Lower lobe of right lung (tissue), 2 donors: ENCODE measurements at regions not wholly inside any gene's neighbourhood (a gene's known extent, or its start where the extent isn't known, plus 50 kb on each side); places are given as distances from the start of the nearest gene placed in this dataset.
"Not testable (repeated sequence)": the region's sequence is repeated elsewhere in the genome, so short reads cannot be mapped to it uniquely, and the experiment has no call there.

Source experiments
- ATAC-seq, 2 donors: fragments of 200-7000 bp; cut with Tn5 transposase; one replicate each; pipeline ENCODE4 v1.9.1; 2020 to 2022; ENCODE audit warnings: mild to moderate bottlenecking in 2 of 2, moderate library complexity in 2 of 2
- DNase-seq: peaks from one replicate; pipeline ENCODE4 v3.0.0-alpha.2; 2020
- H3K27ac ChIP-seq: fragments of 200-600 bp; one replicate; pipeline ENCODE4 v1.8.0; 2022
- H3K27me3 ChIP-seq: fragments of 200-600 bp; one replicate; pipeline ENCODE4 v1.8.0; 2022; ENCODE audit warnings: low read depth
- H3K36me3 ChIP-seq: fragments of 200-600 bp; one replicate; pipeline ENCODE4 v1.8.0; 2022; ENCODE audit warnings: mild to moderate bottlenecking
- H3K4me1 ChIP-seq: fragments of 200-600 bp; one replicate; pipeline ENCODE4 v1.8.0; 2022
- H3K4me3 ChIP-seq: fragments of 200-600 bp; one replicate; pipeline ENCODE4 v1.8.0; 2022; ENCODE audit warnings: mild to moderate bottlenecking
- H3K9me3 ChIP-seq: fragments of 200-600 bp; one replicate; pipeline ENCODE4 v1.8.0; 2022
- intact Hi-C: fragments of 100-400 bp; cut with DNase I; formaldehyde crosslinking; loops from one replicate; pipeline ENCODE4 v1.11.0; 2022
- TF ChIP-seq, protein P1 (sequence below): fragments of 200-600 bp; IDR thresholded peaks from one replicate; pipeline ENCODE4 v1.8.0; 2022; ENCODE audit warnings: antibody characterized with exemption, mild to moderate bottlenecking
- donor health status: DM: no; HTN: yes; CAD: no; lungs with severe emphysema.

DNA sequence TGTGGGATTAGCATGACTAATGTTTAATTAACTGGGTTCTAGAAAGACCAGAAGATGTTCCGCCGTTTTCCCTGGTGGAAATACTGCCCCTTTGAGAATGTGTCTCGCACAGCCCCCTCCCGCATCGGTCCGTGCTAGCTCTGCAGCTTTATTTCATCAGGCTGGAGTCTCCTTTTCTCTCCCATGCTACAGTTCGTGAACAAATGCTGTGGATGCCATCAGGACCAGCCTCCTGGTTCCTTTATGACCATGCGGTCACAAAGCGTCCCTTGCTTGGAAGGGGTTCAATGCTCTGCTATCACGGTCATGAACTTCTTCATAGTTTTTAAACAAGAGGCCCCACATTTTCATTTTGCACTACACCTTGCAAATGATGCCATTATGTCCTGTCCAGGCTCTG is 157.7 kb upstream of the TMEM132C start:
- no peak for ATAC-seq
- TF ChIP-seq, protein P1, sequence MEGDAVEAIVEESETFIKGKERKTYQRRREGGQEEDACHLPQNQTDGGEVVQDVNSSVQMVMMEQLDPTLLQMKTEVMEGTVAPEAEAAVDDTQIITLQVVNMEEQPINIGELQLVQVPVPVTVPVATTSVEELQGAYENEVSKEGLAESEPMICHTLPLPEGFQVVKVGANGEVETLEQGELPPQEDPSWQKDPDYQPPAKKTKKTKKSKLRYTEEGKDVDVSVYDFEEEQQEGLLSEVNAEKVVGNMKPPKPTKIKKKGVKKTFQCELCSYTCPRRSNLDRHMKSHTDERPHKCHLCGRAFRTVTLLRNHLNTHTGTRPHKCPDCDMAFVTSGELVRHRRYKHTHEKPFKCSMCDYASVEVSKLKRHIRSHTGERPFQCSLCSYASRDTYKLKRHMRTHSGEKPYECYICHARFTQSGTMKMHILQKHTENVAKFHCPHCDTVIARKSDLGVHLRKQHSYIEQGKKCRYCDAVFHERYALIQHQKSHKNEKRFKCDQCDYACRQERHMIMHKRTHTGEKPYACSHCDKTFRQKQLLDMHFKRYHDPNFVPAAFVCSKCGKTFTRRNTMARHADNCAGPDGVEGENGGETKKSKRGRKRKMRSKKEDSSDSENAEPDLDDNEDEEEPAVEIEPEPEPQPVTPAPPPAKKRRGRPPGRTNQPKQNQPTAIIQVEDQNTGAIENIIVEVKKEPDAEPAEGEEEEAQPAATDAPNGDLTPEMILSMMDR, result no peak
- Histone ChIP-seq H3K4me1 (no peaks in the 10 kb centered on the region), H3K36me3 (no peaks in the 10 kb centered on the region), H3K27ac (no peak overlapping the region), H3K4me3 (no peak overlapping the region), H3K9me3 (no peaks in the 10 kb centered on the region), H3K27me3 (no peaks in the 10 kb centered on the region)
- intact Hi-C loops, result no loop called here
- no peak for DNase-seq

DNA sequence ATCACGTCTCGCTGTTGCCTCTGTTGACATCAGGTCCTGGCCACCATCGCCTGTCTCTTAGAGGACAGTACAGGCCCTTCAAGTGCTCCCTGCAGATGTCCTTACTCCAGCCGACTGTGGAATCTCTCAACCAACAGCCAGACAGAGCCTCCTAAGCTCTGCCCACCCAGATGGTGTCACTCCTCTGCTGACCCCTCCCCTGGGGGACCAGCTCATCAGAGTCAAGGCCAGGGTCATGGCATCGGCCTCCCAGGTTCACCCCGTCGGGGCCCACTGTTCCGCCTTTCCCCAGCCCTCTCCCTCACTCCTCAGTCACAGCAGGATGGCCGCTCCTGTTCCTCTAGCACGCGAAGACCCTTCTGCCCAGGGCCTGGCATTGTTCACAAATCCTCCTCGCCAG is 157.3 kb upstream of the TMEM132C start:
- no peak for DNase-seq
- Histone ChIP-seq H3K9me3 (no peaks in the 10 kb centered on the region), H3K4me1 (no peaks in the 10 kb centered on the region), H3K4me3 (no peak overlapping the region), H3K36me3 (no peaks in the 10 kb centered on the region), H3K27me3 (no peaks in the 10 kb centered on the region), H3K27ac (no peak overlapping the region)
- TF ChIP-seq, protein P1, result no peak
- no peak for ATAC-seq
- intact Hi-C loops, result no loop called here

DNA sequence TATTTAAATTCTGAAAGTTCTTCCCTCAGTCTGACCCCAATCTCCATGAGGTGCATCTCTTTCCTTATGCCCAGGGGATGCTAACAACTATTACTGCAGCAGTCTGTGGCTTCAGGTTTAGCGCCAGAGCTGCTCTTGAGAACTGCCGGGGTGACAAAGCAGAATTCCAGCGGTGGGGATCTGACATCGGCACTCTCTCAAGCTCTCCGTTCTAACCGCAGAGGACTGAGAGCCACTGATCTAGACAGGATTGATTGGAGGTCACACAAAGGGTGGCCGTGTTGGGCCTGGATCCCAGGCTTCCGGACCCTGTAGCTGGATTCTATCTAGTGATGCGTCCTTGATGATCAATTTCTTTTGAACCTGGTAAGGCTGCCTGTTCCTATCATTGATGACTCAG is 155.6 kb upstream of the TMEM132C start:
- H3K4me3 ChIP-seq, result no peak overlapping the region
- intact Hi-C loops, result no loop called here
- TF ChIP-seq, protein P1, result no peak
- ATAC-seq (no peak), DNase-seq (no peak)
- no peaks in the 10 kb centered on the region for H3K36me3 ChIP-seq
- H3K9me3 ChIP-seq, result no peaks in the 10 kb centered on the region
- no peaks in the 10 kb centered on the region for H3K27me3 ChIP-seq
- H3K27ac ChIP-seq, result no peak overlapping the region
- no peaks in the 10 kb centered on the region for H3K4me1 ChIP-seq

DNA sequence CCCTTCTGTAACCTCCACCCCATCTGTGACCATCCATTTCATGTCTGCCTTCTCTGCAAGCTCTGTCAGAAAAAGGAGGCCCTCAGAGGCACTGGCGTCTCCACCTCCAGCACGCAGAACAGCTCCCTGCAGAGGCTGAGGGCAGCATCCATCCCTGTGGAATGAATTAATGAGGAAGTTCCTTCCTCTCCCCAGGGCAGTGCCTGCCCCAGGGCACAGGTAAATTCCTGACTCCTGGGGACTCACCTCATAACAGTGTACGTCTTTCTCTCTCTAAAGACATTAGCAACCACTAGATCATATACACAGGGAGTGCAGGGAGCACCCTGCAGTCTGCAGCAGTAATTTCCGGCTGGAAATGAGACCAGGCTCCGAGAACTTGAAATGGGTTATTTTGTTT is 155.0 kb upstream of the TMEM132C start:
- TF ChIP-seq, protein P1, result no peak
- ATAC-seq, result no peak
- H3K4me1 ChIP-seq, result no peaks in the 10 kb centered on the region
- H3K9me3 ChIP-seq, result no peaks in the 10 kb centered on the region
- no peak overlapping the region for H3K27ac ChIP-seq
- H3K27me3 ChIP-seq, result no peaks in the 10 kb centered on the region
- H3K36me3 ChIP-seq, result no peaks in the 10 kb centered on the region
- intact Hi-C loops, result no loop called here
- no peak for DNase-seq
- no peak overlapping the region for H3K4me3 ChIP-seq

DNA sequence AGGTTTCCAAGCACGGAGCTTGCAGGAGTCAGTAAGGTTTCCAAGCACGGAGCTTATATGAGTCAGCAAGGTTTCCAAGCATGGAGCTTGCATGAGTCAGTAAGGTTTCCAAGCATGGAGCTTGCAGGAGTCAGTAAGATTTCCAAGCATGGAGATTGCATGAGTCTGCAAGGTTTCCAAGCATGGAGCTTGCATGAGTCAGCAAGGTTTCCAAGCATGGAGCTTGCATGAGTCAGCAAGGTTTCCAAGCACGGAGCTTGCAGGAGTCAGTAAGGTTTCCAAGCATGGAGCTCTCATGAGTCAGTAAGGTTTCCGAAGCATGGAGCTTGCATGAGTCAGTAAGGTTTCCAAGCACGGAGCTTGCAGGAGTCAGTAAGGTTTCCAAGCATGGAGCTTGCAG is 153.7 kb upstream of the TMEM132C start:
- H3K4me3 ChIP-seq, H3K27me3 ChIP-seq, H3K27ac ChIP-seq, H3K4me1 ChIP-seq, H3K36me3 ChIP-seq, H3K9me3 ChIP-seq, DNase-seq, intact Hi-C loops, ATAC-seq: not testable (repeated sequence)

DNA sequence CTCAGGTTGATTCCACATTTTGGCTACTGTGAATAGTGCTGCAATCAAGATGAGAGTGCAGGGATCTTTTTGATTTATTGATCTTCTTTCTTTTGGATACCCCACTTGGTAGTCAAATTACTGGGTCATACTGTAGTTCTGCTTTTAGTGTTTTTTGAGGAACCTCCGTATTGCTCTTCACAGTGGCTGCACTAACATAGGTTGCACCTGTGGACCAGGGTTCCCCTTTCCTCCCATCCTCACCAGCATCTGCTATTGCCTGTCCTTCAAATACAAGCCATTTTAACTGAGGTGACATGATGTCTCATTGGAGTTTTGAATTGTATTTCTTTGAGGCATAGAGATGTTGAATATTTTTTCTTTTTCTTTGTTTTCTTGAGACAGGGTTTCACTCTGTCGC is 152.5 kb upstream of the TMEM132C start:
- no peak for DNase-seq
- no peak for ATAC-seq
- Histone ChIP-seq H3K27ac (no peak overlapping the region), H3K27me3 (no peaks in the 10 kb centered on the region), H3K36me3 (no peaks in the 10 kb centered on the region), H3K4me3 (no peak overlapping the region), H3K4me1 (no peaks in the 10 kb centered on the region), H3K9me3 (no peaks in the 10 kb centered on the region)
- TF ChIP-seq, protein P1, result no peak
- intact Hi-C loops, result no loop called here
